GM19455 (cell line): ENCODE measurements at regions not wholly inside any gene's neighbourhood (a gene's known extent, or its start where the extent isn't known, plus 50 kb on each side); places are given as distances from the start of the nearest gene placed in this dataset.
"Not testable (repeated sequence)": the region's sequence is repeated elsewhere in the genome, so short reads cannot be mapped to it uniquely, and the experiment has no call there.

Experiments
- ATAC-seq: cut with Tn5 transposase; IDR thresholded peaks from one replicate; pipeline ENCODE4 v1.9.1; 2021; ENCODE audit not compliant: unreplicated experiment

DNA sequence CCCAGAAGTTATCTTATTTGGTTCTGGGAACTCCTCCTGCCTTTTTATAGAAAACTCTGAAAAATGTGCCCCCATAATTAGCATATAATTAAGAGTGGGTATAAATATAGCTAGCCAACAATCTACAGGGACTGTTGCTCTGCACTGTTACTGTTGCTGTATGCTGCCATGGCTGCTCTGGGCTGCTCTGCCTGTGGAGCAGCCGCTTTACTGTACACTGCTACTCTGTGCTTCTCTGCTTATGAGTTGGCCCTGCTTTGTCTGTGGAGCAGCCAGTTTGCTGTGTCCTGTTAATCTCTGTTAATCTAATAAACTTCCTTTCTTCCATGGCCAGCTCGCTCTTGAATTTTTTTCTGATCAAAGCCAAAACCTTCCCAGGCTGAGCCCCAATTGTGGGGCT, 2244.0 kb upstream of the ACO1 start:
- no peak for ATAC-seq

DNA sequence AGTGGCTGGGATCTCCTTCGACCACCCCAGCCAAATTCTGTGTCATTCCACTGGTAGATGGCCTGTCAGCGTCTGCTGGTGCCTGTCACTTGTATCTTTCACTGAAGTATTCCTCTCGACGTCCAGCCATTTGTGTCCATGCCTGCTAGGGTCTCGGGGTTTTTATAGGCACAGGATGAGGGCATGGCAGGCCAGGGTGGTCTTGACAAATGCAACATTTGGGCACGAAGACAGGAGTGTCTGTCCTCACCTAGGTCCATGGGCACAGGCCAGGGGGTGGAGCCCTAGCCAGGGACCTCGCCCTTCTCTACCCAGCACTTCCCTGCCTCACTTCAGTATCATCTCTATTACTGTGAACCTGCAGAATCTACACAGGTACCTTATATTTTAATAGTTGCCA, 2223.9 kb upstream of the ACO1 start:
- no peak for ATAC-seq

DNA sequence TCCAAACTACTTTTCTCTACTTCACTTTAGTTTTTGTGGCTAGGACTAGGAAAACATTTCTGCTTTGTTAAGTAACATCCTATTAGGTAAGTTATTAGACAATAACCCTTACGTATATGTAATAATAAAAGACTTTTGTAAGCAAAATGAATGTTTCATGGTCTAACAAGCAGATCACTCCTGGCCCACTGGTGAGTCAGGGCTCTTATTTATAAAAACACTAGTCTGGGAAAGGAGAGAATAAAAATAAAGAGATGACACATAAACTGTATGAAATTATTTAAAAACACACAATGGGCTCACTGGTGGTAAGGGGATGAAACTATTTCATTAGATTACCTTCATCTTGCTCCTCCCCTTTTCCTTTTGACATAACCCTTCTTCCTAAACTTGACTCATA, 2212.2 kb upstream of the ACO1 start:
- no peak for ATAC-seq

DNA sequence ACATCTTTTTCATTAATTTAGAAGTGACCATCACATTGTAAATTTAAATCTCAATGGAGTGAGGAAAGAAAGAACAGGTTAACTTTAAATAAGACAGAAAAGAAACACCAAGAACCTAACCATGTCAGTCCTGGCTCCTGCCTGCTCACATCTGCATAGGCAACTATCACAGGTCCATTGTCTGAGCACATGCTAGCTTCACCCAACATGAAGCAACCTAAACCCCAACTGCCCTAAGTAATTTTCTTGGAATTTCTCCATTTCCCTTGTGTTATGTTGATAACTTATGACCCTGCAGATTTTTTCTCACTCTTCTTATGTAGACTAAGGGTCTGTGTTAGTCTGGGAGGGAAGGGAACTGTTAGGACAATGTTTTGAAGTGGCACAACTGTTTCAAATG, 2205.8 kb upstream of the ACO1 start:
- ATAC-seq: no peak

DNA sequence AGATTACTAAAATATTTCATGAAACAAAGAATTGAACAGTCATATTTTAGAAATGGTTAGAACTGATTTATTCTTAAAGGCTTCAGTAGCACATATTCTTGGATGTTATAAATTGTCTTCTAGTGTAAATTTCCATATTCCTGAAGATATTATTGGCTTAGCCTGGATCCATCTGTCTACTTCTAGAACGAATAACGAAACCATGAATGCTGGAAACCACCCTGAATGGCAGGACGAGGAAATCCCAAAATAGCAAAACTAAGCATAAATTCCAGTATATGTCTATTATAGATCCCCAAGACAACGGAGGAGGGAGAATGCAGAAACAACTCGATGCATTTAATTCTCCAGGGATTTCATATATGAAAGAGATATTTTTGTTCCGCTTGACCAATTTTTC, 2191.0 kb upstream of the ACO1 start:
- ATAC-seq: no peak

DNA sequence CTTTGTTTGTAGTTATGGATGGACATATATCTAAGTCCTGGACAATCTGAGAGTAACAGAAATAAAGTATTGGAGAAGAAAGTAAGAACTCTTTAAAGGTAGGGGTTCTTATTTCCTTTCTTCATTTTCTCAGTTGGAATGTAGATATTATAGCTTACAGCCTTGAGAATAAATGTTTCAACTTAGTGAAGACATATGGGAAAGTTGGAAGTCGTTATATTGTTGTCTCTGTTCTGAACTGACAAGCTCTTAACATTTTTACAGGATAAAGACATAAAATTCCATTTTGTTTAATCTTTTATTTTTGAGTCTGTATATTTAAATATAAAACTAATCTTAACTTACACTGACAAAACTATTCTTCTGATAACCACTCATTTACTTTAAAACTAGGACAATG, 2187.5 kb upstream of the ACO1 start:
- ATAC-seq: no peak

DNA sequence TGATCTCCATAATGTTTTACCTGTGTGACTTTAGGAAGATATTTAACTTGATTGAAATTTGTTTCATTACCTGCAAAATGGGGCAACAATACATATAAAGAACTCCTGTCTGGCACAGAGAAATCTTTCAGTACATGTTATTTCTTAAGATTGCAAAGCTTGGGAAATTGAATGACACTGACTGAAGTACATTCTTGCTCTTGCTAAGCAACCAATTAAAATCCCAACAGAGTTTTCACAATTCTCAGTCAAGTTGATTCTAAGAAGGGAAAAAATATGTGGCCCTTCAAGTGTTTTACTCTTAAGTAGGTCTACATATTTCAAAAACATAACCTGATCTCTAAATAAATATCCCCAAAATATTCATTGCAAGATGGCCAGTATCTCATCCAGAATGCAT, 2187.0 kb upstream of the ACO1 start:
- no peak for ATAC-seq

DNA sequence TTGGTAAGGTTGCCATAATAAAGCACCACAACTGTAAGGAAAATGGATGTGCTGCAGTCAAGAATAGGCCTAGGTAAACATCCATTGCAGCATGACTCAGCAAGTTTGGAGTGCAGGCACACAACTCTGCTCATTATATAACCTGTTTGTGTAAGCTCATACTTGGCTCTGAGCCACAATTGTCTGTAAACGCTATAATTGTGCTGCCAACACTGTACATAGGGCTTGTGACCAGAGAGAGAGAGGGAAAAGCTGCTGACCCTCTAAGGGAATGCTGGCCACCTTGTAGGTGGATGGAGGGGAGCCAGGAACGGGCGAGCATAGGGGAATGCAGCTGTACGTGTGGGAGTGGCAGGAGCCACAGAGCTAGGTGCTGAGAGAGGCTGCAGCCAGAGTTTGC, 2186.5 kb upstream of the ACO1 start:
- no peak for ATAC-seq

DNA sequence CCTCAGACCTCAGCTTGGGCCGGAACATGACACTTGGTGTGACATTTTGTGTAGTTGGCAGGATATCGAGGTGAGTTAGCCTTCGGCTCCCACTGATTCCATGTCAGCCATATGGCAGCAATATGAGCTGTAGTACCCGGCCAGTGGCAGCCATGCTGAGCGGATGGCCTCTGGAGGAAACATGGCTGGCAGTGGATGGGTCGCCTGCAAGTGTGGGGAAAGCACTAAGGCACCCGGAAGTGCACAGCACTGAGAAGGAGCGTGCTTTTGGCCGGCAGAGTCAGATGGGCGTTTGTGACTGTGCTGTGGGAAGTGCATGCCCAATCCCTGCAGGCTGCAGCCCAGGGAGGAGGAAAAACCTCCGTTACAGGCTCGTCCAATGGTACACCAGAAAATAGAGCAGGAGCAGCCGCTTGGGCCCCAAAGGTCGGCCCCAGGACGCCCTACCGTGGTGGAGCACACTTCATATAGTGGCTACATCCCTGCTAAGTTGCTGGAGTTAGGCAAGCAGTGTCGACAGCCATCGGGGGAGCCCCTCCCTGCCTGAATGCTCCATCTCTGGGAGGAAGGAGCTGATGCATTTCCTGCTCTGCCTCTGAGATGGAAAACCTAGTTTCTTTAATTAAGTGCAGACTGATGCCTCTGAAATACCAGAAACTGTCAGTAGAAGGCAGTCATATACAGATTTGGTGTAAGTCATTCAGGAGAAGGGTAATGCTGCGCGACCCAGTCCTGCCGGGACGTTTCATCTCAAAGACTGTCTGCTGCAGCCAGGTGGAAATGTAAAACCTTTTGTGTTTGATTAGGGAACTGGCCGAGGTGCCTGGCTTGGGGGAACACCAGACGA, 2185.8 kb upstream of the ACO1 start:
- no peak for ATAC-seq

DNA sequence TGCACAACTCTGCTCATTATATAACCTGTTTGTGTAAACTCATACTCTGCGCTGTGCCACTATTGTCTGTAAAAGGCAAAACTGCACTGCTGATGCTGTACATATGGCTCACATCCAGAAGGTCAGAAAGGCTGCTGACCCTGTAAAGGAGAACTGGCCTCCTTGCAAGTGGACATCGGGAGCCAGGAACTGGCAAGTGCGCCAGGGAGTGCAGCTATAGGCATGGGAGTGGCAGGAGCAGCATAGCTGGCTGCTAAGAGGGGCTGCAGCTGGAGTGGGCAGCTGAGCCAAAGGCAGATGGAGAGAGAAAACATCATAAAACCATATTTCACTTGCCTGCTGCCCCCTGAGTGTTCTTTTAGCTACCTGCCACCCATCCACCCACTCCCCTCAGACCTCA, 2183.4 kb upstream of the ACO1 start:
- no peak for ATAC-seq

DNA sequence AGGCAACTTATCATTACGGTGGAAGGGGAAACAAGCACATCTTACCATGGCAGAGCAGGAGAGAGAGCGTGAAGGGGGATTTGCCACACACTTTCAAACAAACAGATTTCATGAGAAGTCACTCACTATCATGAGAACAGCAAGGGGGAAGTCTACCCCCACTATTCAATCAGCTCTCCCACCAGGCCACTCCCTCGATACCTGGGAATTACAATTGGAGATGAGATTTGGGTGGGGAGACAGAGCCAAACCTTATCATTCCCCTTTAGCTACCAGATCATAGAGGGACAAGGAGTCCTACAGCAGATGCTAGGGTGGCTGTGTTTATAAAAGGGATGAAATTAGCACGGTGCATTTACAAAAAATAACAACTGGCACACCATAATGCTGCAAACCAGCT, 2149.4 kb upstream of the ACO1 start:
- no peak for ATAC-seq

DNA sequence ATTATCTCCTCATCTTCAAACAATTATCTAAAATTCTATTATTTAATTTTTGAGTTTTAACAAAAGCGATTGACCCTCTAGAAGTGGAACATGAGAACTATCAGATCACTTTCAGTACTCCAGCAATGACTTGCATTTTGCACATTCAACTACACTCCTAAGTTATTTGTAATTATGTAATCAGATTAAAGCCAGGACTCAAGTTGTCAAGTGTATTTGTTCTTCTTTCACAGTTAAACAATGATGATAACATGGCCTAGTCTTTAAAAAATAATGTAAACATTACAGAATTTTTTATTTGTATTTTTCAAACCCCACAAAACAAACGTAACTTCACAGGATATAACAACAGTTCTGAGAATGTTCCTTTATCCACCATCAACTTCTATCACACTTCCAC, 2148.9 kb upstream of the ACO1 start:
- ATAC-seq: no peak

DNA sequence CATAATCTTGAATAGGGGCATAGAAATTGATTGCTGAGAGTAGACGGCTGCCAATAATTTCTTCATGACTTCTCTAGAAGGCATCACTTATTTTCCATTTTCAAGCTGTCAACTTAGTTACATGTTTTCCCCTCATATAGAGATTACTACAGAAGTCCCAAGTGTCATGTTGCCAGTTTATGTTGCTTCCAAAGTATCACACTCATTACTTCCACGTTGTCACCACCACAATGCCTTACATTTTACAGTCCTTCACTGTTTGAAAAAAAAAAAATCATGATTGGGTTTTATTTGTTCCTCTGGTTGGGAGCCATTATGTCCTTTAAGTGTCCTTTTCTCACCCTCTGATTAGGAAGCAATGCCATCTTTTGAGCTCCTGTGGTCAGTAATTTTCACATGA, 2144.6 kb upstream of the ACO1 start:
- no peak for ATAC-seq

DNA sequence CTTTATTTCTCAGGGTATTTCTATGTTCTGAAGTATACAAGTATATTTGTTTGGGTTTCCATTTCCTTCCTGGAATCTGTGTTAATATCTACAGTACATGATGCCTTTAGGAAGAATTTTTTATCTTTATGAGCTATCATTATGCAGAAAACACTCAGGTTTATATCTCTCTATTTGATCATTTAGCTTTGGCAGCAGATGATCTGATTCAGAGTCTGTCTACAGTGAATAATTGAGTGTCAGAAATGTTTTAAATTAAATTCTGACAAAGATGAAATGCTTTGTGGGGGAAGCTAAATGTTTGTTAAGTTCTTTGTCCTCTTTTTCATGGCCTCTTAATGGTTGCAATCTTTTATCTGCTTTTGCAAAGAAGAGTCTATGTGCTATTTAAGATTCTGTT, 2141.0 kb upstream of the ACO1 start:
- ATAC-seq: no peak

DNA sequence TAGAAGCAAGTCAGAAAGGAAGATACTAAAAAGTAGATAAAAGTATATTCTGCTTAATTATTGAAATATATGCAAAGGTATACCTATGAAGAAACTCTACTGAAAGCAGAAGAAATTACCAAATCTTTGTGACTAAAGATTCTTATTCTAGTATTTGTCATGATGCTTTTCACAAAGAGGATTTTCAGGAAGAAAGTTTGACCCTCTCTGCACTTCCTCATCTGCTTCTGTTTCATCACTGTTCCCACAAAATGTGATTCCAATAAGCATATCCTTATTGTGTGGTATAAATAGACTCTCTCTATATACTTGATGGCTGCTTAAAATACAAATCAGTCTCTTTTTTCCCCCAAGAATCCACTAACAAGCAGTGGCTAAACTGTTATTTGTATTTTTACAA, 2139.6 kb upstream of the ACO1 start:
- no peak for ATAC-seq

DNA sequence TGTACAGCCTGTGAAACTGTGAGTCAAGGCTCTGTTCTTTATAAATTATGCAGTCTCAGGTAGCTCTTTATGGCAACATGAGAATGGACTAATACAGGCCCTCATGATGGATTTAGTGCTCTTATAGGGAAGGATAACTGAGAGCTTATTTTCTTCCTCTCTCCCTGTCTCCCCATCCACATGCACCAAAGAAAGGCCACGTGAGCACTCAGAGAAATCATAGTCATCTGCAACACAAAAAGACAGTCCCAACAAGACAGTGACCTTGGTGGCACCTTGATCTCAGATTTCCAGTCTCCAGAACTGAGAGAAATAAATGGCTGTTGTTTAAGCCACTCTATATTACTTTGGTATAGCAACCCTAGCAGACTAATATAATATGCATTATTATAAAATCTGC, 2133.6 kb upstream of the ACO1 start:
- ATAC-seq: no peak

DNA sequence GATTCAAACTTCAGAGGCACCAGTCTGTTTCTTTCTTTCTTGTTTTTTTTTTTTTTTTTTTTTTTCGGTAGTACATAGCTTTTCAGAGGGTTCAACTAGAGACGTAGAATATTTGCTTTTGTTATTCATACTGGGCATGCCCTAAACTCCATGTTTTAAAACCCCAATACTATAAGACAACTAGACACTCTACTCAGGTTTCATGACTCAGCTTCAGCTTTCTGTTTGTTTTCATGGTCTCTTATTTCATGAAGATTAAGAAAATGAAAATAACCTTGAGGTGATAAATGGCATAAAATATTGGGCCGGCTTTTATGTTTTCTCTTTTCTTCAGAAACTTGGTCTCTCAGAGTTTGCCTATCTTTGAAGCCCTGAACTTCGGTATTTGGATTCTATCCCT, 2126.3 kb upstream of the ACO1 start:
- no peak for ATAC-seq

DNA sequence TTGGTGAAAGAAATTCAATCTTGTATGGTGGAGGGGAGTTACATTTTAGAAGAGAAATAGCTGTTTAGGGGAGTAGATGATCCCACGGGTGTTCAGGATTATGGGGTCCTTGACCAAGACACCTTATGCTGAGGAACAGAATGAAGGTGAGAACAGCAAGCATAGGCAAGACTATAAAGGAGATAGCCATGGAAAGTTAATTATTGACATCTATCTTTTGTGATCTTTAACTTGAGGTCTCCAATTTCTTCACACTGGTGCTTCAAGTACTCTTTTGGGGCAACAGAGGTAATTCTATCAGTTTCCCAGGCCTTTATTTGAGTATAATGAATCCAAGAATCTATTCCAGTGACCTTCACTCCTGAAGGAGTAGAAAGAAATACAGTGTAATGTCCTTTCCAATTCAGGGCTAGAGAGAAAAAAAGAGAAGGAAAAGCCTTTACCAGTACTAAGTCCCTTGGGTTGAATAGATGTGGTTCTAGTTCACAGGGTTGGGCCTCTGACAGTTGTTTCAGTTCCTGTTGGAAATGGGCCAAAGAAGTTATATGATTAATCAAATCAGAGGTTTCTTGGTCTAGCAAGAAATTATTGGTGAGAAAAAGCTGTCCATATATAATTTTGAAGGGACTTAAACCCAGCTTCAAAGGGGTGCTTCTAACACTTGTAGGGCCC, 2104.1 kb upstream of the ACO1 start:
- no peak for ATAC-seq

DNA sequence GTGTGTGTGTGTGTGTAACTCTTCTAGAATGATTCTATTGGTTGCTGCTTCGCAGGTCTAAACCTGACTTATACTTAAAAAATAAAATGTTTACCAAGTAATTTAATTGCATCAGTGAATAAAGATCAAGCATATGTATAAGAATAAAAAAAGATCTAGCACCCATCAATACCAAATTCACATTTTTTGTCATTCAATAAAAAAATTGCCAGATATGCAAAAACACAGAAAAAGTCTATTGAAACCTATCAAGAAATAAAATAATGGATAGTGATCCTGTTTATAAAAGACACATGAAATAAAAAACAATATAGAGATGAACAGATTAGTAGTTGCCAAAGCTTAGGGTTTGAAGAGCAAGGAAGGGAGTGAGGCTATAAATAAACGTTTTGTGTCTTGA, 2095.0 kb upstream of the ACO1 start:
- no peak for ATAC-seq

DNA sequence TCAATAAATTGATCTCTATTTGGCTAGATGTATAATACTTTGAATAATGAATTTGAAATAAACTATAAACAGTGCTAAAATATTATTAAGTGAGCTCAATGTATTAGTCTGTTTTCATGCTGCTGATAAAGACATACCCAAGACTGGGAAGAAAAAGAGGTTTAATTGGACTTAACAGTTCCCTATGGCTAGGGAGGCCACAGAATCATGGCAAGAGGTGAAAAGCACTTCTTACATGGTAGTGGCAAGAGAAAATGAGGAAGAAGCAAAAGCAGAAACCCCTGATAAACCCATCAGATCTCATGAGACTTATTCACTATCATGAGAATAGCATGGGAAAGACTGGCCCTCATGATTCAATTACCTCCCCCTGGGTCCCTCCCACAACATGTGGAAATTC, 2092.4 kb upstream of the ACO1 start:
- ATAC-seq: not testable (repeated sequence)

DNA sequence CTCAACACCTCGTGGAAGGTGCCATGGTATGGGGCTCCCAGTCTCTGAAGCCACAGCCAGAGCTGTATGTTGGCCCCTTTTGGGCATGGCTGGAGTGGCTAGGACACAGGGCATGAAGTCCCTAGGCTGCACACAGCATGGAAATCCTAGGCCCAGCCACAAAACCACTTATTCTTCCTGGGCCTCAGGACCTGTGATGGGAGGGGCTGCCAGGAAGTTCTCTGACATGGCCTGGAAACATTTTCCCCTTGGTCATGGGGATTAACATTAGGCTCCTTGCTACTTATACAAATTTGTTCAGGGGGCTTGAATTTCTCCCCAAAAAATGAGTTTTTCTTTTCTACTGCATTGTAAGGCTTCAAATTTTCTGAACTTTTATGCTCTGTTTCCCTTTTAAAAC, 2091.2 kb upstream of the ACO1 start:
- no peak for ATAC-seq

DNA sequence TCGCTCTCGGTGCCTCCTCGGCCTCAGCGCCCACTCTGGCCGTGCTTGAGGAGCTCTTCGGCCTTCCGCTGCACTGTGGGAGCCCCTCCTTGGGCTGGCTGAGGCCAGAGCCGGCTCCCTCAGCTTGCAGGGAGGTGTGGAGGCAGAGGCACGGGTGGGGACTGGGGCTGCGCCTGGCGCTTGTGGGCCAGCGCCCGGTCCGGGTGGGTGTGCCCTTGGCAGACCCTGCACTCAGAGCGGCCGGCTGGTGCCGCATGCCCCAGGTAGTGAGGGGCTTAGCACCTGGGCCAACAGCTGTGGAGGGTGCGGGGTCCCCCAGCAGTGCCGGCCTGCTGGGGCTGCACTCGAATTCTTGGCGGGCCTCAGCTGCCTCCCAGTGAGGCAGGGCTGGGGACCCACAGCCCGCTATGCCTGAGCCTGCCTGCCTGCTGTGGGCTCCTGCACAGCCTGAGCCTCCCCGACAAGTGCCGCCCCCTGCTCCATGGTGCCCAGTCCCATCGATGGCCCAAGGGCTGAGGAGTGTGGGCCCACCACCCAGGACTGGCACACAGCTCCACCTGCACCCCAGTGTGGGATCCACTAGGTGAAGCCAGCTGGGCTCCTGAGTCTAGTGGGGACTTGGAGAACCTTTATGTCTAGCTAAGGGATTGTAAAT, 2085.2 kb upstream of the ACO1 start:
- no peak for ATAC-seq
